ENCODE measurements at regions not wholly inside any gene's neighbourhood (a gene's known extent, or its start where the extent isn't known, plus 50 kb on each side); places are given as distances from the start of the nearest gene placed in this dataset.

DNA sequence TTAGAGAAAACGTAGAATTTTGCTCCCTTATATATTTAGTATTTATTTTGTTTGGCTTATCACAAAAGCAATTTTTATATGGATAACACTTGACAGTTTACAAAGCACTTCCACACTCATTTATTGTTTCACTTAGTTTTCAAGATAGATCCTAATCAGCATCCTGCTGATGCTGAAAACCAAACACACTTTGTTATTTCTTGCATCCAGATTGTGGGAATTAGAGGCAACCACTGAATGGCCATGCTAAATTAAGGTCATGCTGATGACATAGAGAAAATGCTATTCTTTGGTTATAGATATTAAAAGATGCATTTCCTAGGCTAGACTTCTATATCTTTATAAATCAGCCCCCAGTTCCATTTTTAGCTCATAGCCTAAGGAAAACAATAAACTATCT is 474.1 kb upstream of the KCNMB2 start:
- DNase-seq (ENCODE audit: low spot score) = no peak
- ATAC-seq (ENCODE audit: low FRiP score) = no peak
- TF ChIP-seq, protein P1, sequence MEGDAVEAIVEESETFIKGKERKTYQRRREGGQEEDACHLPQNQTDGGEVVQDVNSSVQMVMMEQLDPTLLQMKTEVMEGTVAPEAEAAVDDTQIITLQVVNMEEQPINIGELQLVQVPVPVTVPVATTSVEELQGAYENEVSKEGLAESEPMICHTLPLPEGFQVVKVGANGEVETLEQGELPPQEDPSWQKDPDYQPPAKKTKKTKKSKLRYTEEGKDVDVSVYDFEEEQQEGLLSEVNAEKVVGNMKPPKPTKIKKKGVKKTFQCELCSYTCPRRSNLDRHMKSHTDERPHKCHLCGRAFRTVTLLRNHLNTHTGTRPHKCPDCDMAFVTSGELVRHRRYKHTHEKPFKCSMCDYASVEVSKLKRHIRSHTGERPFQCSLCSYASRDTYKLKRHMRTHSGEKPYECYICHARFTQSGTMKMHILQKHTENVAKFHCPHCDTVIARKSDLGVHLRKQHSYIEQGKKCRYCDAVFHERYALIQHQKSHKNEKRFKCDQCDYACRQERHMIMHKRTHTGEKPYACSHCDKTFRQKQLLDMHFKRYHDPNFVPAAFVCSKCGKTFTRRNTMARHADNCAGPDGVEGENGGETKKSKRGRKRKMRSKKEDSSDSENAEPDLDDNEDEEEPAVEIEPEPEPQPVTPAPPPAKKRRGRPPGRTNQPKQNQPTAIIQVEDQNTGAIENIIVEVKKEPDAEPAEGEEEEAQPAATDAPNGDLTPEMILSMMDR (IDR thresholded peaks at IDR 0.05) = no peak

DNA sequence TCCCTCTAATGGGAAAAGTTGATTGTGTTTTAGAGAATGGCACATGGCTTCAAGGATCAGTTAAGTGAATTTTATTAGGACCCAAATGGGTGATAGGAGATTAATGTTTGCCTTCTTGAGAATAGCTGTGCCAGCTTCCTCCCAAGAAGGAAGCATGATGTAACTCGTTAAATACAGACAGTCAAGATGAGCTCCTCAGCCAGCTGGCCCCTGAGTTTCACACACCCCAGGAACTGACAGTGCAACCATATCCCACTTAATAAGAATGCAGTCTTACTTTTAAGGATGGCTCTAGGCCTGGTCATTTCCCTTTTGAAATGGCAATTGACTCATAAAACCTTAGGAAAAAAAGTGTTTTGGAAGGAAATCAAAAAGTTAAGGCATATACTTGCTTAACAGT is 472.8 kb upstream of the KCNMB2 start:
- TF ChIP-seq, protein P1 (IDR thresholded peaks at IDR 0.05) = no peak
- DNase-seq (ENCODE audit: low spot score) (no peak), ATAC-seq (ENCODE audit: low FRiP score) (peak; percentile 46)

DNA sequence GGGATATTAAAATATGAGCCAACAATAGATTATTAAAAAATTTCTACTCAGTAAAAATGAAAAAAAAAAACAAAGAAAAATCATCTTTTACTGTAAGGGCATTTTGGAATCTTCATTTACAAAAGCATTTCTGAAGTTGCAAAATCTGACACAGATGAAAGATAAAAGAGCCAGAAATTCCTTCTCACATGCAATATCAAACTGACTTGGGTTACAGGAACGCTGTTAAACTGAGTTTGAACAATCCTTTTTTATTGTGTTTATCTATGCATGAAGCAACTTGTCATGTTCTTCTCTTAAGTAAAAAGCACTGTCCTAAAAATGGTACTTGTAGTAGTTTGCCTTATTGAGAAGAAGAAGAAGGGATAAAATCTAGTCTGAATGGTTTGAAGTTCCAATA is 468.5 kb upstream of the KCNMB2 start:
- DNase-seq (ENCODE audit: low spot score) (no peak), ATAC-seq (ENCODE audit: low FRiP score) (no peak)
- TF ChIP-seq, protein P1 (IDR thresholded peaks at IDR 0.05) = no peak

DNA sequence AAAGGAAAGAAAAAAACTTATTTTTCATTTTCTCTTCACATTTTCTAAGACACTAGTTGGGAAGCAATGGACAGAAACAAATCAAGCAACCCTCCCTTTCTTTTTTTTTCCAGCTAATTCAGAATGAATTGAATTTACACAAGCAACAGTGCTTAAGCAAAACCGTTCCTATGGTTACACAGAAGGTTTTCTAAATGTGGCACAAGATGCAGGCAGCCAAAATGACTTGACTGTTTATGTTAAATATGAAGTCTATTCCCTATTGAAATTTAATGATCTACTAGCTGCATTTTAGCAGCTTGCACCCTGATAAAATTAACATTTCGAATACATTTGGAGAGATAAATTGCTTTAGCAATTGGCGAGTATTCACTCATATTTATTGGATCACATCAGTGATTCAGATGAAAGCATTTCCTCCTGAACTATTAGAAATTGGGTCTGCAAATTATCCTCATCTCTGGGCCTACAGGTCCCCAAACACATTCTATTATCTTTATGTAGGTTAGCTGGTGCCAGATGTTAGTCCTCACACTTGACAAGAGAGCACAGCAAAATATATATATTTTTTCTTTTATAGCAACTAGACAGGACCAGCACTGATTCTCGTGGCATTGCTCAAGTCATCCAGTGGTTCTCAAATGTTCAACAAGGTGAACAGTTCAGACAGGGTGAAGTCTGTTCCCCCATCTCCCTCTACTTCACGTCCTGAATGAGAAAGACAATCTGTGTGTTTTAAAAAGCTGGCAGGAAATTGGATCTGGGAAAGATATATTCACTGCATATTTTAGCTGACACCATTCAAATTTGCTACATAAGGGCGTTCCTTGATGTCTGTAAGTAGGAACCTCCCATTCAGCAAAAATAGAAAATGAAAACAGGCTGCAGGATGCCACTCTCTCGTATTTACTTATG is 463.6 kb upstream of the KCNMB2 start:
- no peak for ATAC-seq (ENCODE audit: low FRiP score)
- no peak for DNase-seq (ENCODE audit: low spot score)
- TF ChIP-seq, protein P1 (IDR thresholded peaks at IDR 0.05) = no peak

DNA sequence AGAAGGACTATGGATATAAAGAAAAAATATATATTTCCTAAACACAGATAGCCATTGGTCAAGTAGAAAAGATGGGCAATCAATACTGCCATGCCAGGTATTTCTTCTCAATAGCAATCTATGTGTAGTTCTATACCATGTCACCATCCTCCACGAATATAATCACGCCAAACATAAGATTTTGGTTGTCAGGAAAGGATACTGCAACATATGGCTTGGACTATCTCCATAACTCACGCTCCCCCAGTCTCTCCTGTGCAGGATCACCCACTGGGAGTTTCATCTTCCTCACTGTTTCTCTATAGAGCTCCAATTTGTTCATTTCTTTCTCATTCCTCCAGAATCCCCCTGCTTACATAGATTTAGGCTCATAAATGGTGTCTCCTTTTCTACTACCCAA is 462.9 kb upstream of the KCNMB2 start:
- ATAC-seq (ENCODE audit: low FRiP score) (no peak), DNase-seq (ENCODE audit: low spot score) (no peak)
- TF ChIP-seq, protein P1 (IDR thresholded peaks at IDR 0.05) = no peak

DNA sequence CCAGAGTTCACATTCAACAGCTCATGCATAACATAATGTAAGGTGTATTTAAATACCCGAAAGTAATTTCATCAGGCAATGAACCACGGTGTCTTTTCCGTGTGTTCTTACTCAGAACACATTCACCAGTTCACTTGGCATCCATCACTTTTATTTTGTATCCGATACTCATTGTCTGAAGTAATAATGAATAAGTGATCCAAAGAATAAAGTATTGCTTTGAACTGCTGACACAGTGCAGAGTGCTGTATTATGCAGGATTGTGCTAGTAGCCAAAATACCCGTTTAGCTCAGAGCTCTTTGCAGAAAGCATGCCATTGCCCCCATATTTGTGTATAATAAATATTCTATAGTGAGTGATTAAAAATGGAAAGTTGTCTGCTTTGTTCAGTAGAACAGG is 460.9 kb upstream of the KCNMB2 start:
- TF ChIP-seq, protein P1 (IDR thresholded peaks at IDR 0.05) = no peak
- no peak for ATAC-seq (ENCODE audit: low FRiP score)
- DNase-seq (ENCODE audit: low spot score) = no peak

DNA sequence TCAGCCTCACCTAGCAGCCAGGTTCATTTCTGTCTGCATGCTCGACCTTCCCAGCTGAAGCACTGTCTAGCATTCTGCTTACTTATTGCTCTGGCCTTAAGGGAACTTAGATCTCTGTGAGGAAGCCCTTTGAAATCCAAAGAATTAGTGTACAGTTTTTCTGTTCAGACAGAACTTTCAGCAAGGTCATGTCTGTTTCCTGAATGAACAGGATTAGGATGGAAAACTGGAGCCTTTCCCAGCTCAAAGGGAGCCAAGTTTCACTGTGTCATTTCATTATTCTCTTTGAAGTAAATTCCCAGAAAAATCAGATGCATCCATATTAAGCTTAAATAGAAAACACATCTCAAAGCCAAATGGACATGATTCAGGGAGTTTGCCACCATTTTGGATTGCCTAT is 457.3 kb upstream of the KCNMB2 start:
- ATAC-seq (ENCODE audit: low FRiP score) = peak; percentile 62
- DNase-seq (ENCODE audit: low spot score) = no peak
- TF ChIP-seq, protein P1 (IDR thresholded peaks at IDR 0.05) = no peak

Measured in omental fat pad (tissue), 3 donors.